ENCODE measurements at regions not wholly inside any gene's neighbourhood (a gene's known extent, or its start where the extent isn't known, plus 50 kb on each side); places are given as distances from the start of the nearest gene placed in this dataset.

DNA sequence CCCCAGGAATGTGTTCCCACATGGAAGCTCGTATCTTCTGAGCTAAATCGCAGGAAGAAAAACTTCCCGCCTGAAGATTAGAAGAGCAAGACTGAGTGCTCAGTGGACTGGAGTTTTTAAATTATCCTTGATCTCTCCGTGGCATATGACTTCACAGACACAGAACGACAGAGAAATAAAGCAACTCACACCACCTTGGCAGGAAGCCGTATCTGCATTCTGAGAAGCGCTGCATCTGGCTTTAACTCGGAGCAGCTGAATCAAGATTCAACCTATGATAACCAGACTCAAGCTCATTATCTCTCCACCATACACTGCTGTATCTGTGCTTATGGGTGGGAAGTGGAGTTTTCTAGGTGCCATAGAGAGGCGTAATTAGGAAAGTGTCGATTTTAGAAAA is 1482.7 kb downstream of the AACS start:
- peak overlapping the region; percentile 95 for H3K27ac Mint-ChIP-seq
- Histone ChIP-seq H3K27me3 (no peaks in the 10 kb centered on the region), H3K4me3 (no peak overlapping the region), H3F3A (ENCODE audit: low read depth) (no peaks in the 10 kb centered on the region), H3K4me2 (no peak overlapping the region), H3K9me3 (ENCODE audit: low read depth) (no peaks in the 10 kb centered on the region), H3K36me3 (no peaks in the 10 kb centered on the region), H3K27ac (no peak overlapping the region), H3K4me1 (peaks cover 9% of the 10 kb centered on the region), H4K20me1 (ENCODE audit: low read depth) (no peaks in the 10 kb centered on the region), H2AFZ (replicated peaks) (no peak overlapping the region), H3K79me2 (ENCODE audit: low read depth) (no peaks in the 10 kb centered on the region), H3K9ac (no peak overlapping the region)
- H3K4me3 Mint-ChIP-seq, result no peak overlapping the region
- peaks cover 2% of the 10 kb centered on the region for H3K9me3 Mint-ChIP-seq
- no peaks in the 10 kb centered on the region for H3K27me3 Mint-ChIP-seq (ENCODE audit: insufficient read depth, low read depth)
- H3K4me1 Mint-ChIP-seq, result peaks cover 5% of the 10 kb centered on the region
- H3K36me3 Mint-ChIP-seq, result no peaks in the 10 kb centered on the region
- peak; percentile 47 for DNase-seq (ENCODE audit: low spot score)
- TF ChIP-seq, protein P1, sequence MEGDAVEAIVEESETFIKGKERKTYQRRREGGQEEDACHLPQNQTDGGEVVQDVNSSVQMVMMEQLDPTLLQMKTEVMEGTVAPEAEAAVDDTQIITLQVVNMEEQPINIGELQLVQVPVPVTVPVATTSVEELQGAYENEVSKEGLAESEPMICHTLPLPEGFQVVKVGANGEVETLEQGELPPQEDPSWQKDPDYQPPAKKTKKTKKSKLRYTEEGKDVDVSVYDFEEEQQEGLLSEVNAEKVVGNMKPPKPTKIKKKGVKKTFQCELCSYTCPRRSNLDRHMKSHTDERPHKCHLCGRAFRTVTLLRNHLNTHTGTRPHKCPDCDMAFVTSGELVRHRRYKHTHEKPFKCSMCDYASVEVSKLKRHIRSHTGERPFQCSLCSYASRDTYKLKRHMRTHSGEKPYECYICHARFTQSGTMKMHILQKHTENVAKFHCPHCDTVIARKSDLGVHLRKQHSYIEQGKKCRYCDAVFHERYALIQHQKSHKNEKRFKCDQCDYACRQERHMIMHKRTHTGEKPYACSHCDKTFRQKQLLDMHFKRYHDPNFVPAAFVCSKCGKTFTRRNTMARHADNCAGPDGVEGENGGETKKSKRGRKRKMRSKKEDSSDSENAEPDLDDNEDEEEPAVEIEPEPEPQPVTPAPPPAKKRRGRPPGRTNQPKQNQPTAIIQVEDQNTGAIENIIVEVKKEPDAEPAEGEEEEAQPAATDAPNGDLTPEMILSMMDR (IDR thresholded peaks at IDR 0.05), result no peak
- no peak for TF ChIP-seq EZH2phosphoT487 (IDR thresholded peaks at IDR 0.05)
- TF ChIP-seq EZH2 (IDR thresholded peaks at IDR 0.05), result no peak

DNA sequence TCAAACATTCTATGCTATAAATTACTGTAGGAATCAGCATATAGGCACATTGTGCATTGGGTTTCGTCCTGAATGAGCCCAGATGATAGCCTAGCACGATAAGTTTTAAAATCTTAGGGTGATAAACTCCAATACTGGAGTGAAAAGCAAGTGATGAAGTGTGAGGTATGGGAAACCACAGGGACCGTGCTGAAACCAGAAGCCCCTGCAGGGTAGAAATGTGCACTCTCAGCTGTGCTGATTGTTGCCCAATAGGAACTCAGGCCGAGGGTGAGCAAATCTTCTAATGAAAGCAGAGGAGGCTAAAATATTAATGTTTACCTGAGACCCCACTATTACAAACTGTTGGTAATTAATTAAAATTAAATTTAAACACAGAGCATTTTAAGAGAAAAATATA is 1486.6 kb downstream of the AACS start:
- no peak overlapping the region for H3K27ac Mint-ChIP-seq
- DNase-seq (ENCODE audit: low spot score), result no peak
- Histone ChIP-seq H3K4me1 (peaks cover 14% of the 10 kb centered on the region), H2AFZ (replicated peaks) (no peak overlapping the region), H3F3A (ENCODE audit: low read depth) (no peaks in the 10 kb centered on the region), H3K79me2 (ENCODE audit: low read depth) (no peaks in the 10 kb centered on the region), H3K27ac (no peak overlapping the region), H3K27me3 (no peaks in the 10 kb centered on the region), H3K9ac (no peak overlapping the region), H3K36me3 (no peaks in the 10 kb centered on the region), H3K9me3 (ENCODE audit: low read depth) (no peaks in the 10 kb centered on the region), H3K4me3 (no peak overlapping the region), H4K20me1 (ENCODE audit: low read depth) (no peaks in the 10 kb centered on the region), H3K4me2 (no peak overlapping the region)
- peaks cover 19% of the 10 kb centered on the region for H3K4me1 Mint-ChIP-seq
- TF ChIP-seq, protein P1 (IDR thresholded peaks at IDR 0.05), result no peak
- no peak for TF ChIP-seq EZH2phosphoT487 (IDR thresholded peaks at IDR 0.05)
- no peak for TF ChIP-seq EZH2 (IDR thresholded peaks at IDR 0.05)
- H3K9me3 Mint-ChIP-seq, result peaks cover 6% of the 10 kb centered on the region
- H3K36me3 Mint-ChIP-seq, result no peaks in the 10 kb centered on the region
- H3K4me3 Mint-ChIP-seq, result no peak overlapping the region
- H3K27me3 Mint-ChIP-seq (ENCODE audit: insufficient read depth, low read depth), result peaks cover 2% of the 10 kb centered on the region

GRCh38 chr12:126554625-126555024 is 1489.4 kb downstream of the AACS start:
- TF ChIP-seq, protein P1 (IDR thresholded peaks at IDR 0.05), result no peak
- TF ChIP-seq EZH2 (IDR thresholded peaks at IDR 0.05) (no peak), EZH2phosphoT487 (IDR thresholded peaks at IDR 0.05) (no peak)
- no peaks in the 10 kb centered on the region for H3K79me2 ChIP-seq (ENCODE audit: low read depth)
- no peaks in the 10 kb centered on the region for H3K36me3 ChIP-seq
- Mint-ChIP-seq H3K27me3 (ENCODE audit: insufficient read depth, low read depth) (peaks cover 2% of the 10 kb centered on the region), H3K27ac (no peak overlapping the region), H3K36me3 (no peaks in the 10 kb centered on the region), H3K9me3 (peaks cover 6% of the 10 kb centered on the region), H3K4me3 (no peak overlapping the region), H3K4me1 (peaks cover 14% of the 10 kb centered on the region)
- H3K4me2 ChIP-seq, result no peak overlapping the region
- H3K27me3 ChIP-seq, result no peaks in the 10 kb centered on the region
- no peak overlapping the region for H3K4me3 ChIP-seq
- no peak for DNase-seq (ENCODE audit: low spot score)
- no peaks in the 10 kb centered on the region for H3K9me3 ChIP-seq (ENCODE audit: low read depth)
- peaks cover 12% of the 10 kb centered on the region for H3K4me1 ChIP-seq
- no peak overlapping the region for H2AFZ ChIP-seq (replicated peaks)
- H4K20me1 ChIP-seq (ENCODE audit: low read depth), result no peaks in the 10 kb centered on the region
- H3F3A ChIP-seq (ENCODE audit: low read depth), result no peaks in the 10 kb centered on the region
- no peak overlapping the region for H3K27ac ChIP-seq
- H3K9ac ChIP-seq, result no peak overlapping the region
